GM23248 (cell line): ENCODE measurements at regions not wholly inside any gene's neighbourhood (a gene's known extent, or its start where the extent isn't known, plus 50 kb on each side); places are given as distances from the start of the nearest gene placed in this dataset.
A peak's percentile ranks its signal among the peaks of the same experiment; 100 is the strongest.

ENCODE experiments used
- DNase-seq: peaks from one replicate; pipeline ENCODE4 v3.0.0-alpha.2; 2015
- H2AFZ ChIP-seq: fragments of 200-600 bp; sonication (generic); 2 replicates; pipeline ENCODE4 v1.6.1; 2016; ENCODE audit warnings: antibody characterized with exemption
- H3F3A ChIP-seq: fragments of 200-600 bp; sonication (generic); 2 replicates; pipeline ENCODE4 v1.6.1; 2016; ENCODE audit warnings: mild to moderate bottlenecking, antibody characterized with exemption, mixed run types; ENCODE audit not compliant: insufficient read depth
- H3K27ac ChIP-seq: fragments of 200-600 bp; sonication (generic); 2 replicates; pipeline ENCODE4 v1.5.1; 2016; ENCODE audit warnings: mild to moderate bottlenecking
- H3K27me3 ChIP-seq: fragments of 200-600 bp; sonication (generic); replicated peaks from 2 replicates; pipeline ENCODE4 v1.6.1; 2016; ENCODE audit warnings: mild to moderate bottlenecking; ENCODE audit not compliant: insufficient read depth
- H3K36me3 ChIP-seq: fragments of 200-600 bp; sonication (generic); 2 replicates; pipeline ENCODE4 v1.6.1; 2016; ENCODE audit warnings: low read depth, mild to moderate bottlenecking
- H3K4me1 ChIP-seq: fragments of 200-600 bp; sonication (generic); 2 replicates; pipeline ENCODE4 v1.6.1; 2016; ENCODE audit warnings: mild to moderate bottlenecking; ENCODE audit not compliant: insufficient read depth
- H3K4me2 ChIP-seq: fragments of 200-600 bp; sonication (generic); one replicate; pipeline ENCODE4 v1.6.1; 2016; ENCODE audit warnings: mild to moderate bottlenecking; ENCODE audit not compliant: unreplicated experiment
- H3K4me3 ChIP-seq: fragments of 200-600 bp; sonication (generic); 2 replicates; pipeline ENCODE4 v1.5.1; 2016; ENCODE audit warnings: mild to moderate bottlenecking
- H3K79me2 ChIP-seq: fragments of 200-600 bp; sonication (generic); 2 replicates; pipeline ENCODE4 v1.6.1; 2016; ENCODE audit warnings: mild to moderate bottlenecking; ENCODE audit not compliant: insufficient read depth
- H3K9ac ChIP-seq: fragments of 200-600 bp; sonication (generic); 2 replicates; pipeline ENCODE4 v1.6.1; 2016; ENCODE audit warnings: mild to moderate bottlenecking
- H3K9me2 ChIP-seq: fragments of 200-600 bp; sonication (generic); 2 replicates; pipeline ENCODE4 v1.6.1; 2016; ENCODE audit warnings: mixed run types, mild to moderate bottlenecking, moderate library complexity; ENCODE audit not compliant: insufficient read depth
- H3K9me3 ChIP-seq: fragments of 200-600 bp; sonication (generic); one replicate; pipeline ENCODE4 v1.6.1; 2017; ENCODE audit warnings: low read depth
- H4K20me1 ChIP-seq: fragments of 200-600 bp; sonication (generic); 2 replicates; pipeline ENCODE4 v1.6.0; 2016; ENCODE audit not compliant: insufficient read depth
- EZH2 ChIP-seq: fragments of 200-600 bp; sonication (generic); IDR thresholded peaks from 2 replicates; pipeline ENCODE4 v1.6.1; 2018; ENCODE audit warnings: antibody characterized with exemption, mild to moderate bottlenecking; ENCODE audit not compliant: insufficient read depth, poor library complexity, severe bottlenecking
- EZH2phosphoT487 ChIP-seq: fragments of 200-600 bp; sonication (generic); IDR thresholded peaks from 2 replicates; pipeline ENCODE4 v1.6.1; 2018; ENCODE audit warnings: antibody characterized with exemption, moderate library complexity, mild to moderate bottlenecking, low read depth; ENCODE audit not compliant: insufficient read depth
- WGBS, 2 experiments: methylation state at CpG; one replicate each; pipeline ENCODE4 v1.1.6; 2015 to 2017; ENCODE audit warnings: low lambda C conversion rate in 2 of 2, low coverage in 1 of 2; ENCODE audit errors: missing lambda C conversion rate in 2 of 2; 5-methylcytosine and 5-hydroxymethylcytosine counted together
- in situ Hi-C: fragments of 300-500 bp; cut with MboI; formaldehyde crosslinking; loops from 2 replicates; pipeline ENCODE4 v1.15.0; 2020

DNA sequence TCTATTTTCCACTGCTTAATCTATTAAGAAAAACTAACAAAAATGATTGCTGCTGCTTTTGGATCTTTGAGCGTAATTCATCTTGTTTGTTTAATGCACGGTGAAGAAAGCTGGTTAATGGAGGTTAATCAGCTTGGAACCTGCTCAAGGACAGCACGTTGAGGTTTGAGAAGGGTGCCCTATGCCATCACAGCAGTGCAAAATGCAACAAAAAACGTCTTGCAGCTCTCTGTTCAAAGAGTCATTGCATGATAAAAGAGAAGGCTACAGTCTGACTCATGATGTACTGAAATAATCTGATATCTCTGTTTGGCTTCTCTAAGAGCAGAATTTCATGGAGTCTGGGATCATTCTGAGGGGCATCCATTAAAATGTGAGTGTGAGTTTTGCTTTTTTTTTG is 80.6 kb upstream of the PREP start:
- Histone ChIP-seq H3K4me1 (peaks cover 29% of the 10 kb centered on the region), H3K4me2 (peak overlapping the region; percentile 33), H3K79me2 (no peaks in the 10 kb centered on the region), H4K20me1 (no peaks in the 10 kb centered on the region), H3K9me3 (no peaks in the 10 kb centered on the region), H3F3A (peaks cover 23% of the 10 kb centered on the region; the same call in 1 of the 2 replicates), H2AFZ (no peak overlapping the region), H3K36me3 (no peaks in the 10 kb centered on the region), H3K4me3 (0 out of 2 replicates have a peak overlapping the region, but pooled peaks have one; percentile 20), H3K9me2 (no peaks in the 10 kb centered on the region), H3K27ac (no peak overlapping the region), H3K9ac (no peak overlapping the region), H3K27me3 (no peaks in the 10 kb centered on the region)
- 8 to 12% methylated on average over 4 of the region's 4 CpGs for WGBS, 2 experiments
- peak; percentile 76 for DNase-seq
- in situ Hi-C loops = loop anchor here (25.0 kb wide), 2 partner anchors 604 to 804 kb away; partner anchors contain the start of gene PRDM1
- no peak for TF ChIP-seq EZH2phosphoT487
- TF ChIP-seq EZH2 = no peak

DNA sequence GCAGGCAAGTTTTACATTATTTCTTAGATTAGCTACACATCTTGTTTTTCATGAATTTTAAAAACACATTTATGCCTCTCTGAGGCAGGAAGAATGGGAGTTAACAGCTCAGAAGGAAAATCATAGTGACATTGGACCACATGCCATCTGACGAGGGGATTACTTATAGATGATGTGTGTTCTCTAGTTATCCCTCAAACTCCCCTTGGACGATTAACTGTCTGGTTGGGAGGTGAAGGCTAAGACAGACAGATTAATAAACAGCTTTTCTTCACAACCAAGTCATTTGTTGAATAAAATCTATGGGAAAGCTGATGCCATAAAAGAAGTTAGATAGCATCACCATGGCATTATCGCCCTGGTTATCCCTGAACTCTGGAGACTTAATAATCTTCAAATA is 80.0 kb upstream of the PREP start:
- Histone ChIP-seq H2AFZ (no peak overlapping the region), H3K9me2 (no peaks in the 10 kb centered on the region), H3K27me3 (no peaks in the 10 kb centered on the region), H3K27ac (no peak overlapping the region), H4K20me1 (no peaks in the 10 kb centered on the region), H3K9ac (no peak overlapping the region), H3K4me3 (no peak overlapping the region), H3K4me2 (peak overlapping the region; percentile 33), H3K4me1 (peaks cover 29% of the 10 kb centered on the region), H3F3A (peaks cover 23% of the 10 kb centered on the region; the same call in 1 of the 2 replicates), H3K9me3 (no peaks in the 10 kb centered on the region), H3K79me2 (no peaks in the 10 kb centered on the region), H3K36me3 (no peaks in the 10 kb centered on the region)
- DNase-seq = no peak
- in situ Hi-C loops = loop anchor here (25.0 kb wide), 2 partner anchors 604 to 804 kb away; partner anchors contain the start of gene PRDM1
- 88 to 93% methylated on average over 3 of the region's 3 CpGs for WGBS, 2 experiments
- no peak for TF ChIP-seq EZH2phosphoT487
- no peak for TF ChIP-seq EZH2

DNA sequence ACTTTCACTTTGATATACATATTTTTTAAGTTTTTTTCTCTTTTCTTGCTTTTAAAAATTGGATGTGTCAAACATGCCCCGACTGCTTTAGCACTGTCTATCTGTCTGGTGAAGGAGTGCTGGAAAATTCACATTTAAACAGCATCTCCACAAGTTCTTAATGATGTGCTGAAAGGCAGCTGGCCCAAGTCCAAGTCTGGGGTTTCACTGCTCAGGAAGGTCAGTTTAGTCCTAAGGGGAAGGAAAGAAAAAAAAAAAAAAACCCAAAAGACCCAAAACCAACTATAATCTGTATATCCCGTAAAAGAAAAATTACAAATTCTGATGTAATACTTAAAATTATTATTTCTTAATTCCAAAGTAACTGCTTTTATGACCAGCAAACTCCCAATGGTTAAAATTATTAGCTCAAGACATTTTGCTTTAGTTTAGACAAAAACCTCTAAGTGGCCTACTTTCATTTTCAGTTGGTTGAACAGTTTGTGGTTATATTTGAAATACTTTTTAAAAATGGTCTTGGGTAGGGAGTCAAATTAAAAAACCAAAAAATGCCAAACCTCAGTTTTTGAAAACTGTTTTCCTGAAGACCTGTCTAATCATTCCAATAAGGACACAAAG is 79.5 kb upstream of the PREP start:
- no peaks in the 10 kb centered on the region for H3K79me2 ChIP-seq
- peaks cover 29% of the 10 kb centered on the region for H3K4me1 ChIP-seq
- H3K4me2 ChIP-seq = peak overlapping the region; percentile 40
- TF ChIP-seq EZH2 = no peak
- TF ChIP-seq EZH2phosphoT487 = no peak
- in situ Hi-C loops = loop anchor here (25.0 kb wide), 2 partner anchors 605 to 805 kb away; partner anchors contain the start of gene PRDM1
- WGBS, 2 experiments = 30 to 33% methylated on average over 2 of the region's 2 CpGs
- no peaks in the 10 kb centered on the region for H3K36me3 ChIP-seq
- no peaks in the 10 kb centered on the region for H3K9me3 ChIP-seq
- no peaks in the 10 kb centered on the region for H4K20me1 ChIP-seq
- H3K4me3 ChIP-seq = no peak overlapping the region
- peaks cover 23% of the 10 kb centered on the region; the same call in 1 of the 2 replicates for H3F3A ChIP-seq
- H3K27ac ChIP-seq = no peak overlapping the region
- H3K9me2 ChIP-seq = no peaks in the 10 kb centered on the region
- peak overlapping the region; percentile 30; the same call in 1 of the 2 replicates for H2AFZ ChIP-seq
- no peak for DNase-seq
- H3K27me3 ChIP-seq = no peaks in the 10 kb centered on the region
- no peak overlapping the region for H3K9ac ChIP-seq

DNA sequence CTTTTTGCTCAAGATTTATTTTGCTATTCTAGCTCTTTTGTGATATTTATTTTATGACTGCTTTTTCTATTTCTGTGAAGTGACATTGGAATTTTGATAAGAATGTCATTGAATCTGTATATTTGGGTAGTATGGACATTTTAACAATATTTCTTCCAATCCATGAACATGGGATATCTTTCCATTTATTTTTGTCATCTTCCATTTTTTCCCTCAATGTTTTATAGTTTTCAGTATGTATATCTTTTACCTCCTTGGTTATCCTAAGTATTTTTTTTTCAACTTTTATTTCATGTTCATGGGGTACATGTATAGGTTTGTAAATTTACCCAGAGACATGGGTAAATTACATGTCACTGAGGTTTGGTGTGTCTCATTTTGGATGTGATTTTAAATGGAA is 74.1 kb upstream of the PREP start:
- no peaks in the 10 kb centered on the region for H4K20me1 ChIP-seq
- in situ Hi-C loops = loop anchor here (25.0 kb wide), 2 partner anchors 610 to 810 kb away; partner anchors contain the start of gene PRDM1
- no peaks in the 10 kb centered on the region for H3K27me3 ChIP-seq
- no peak overlapping the region for H2AFZ ChIP-seq
- no peaks in the 10 kb centered on the region for H3F3A ChIP-seq
- H3K27ac ChIP-seq = no peak overlapping the region
- H3K79me2 ChIP-seq = no peaks in the 10 kb centered on the region
- H3K4me2 ChIP-seq = no peak overlapping the region
- H3K4me3 ChIP-seq = no peak overlapping the region
- DNase-seq = no peak
- no peak for TF ChIP-seq EZH2phosphoT487
- no peak for TF ChIP-seq EZH2
- H3K4me1 ChIP-seq = 0 out of 2 replicates have a peak, but pooled peaks cover 2% of the 10 kb centered on the region
- no peak overlapping the region for H3K9ac ChIP-seq
- H3K9me3 ChIP-seq = no peaks in the 10 kb centered on the region
- no peaks in the 10 kb centered on the region for H3K9me2 ChIP-seq
- no peaks in the 10 kb centered on the region for H3K36me3 ChIP-seq
